Mucosa of gallbladder (tissue), 1 donor: ENCODE measurements at regions not wholly inside any gene's neighbourhood (a gene's known extent, or its start where the extent isn't known, plus 50 kb on each side); places are given as distances from the start of the nearest gene placed in this dataset.
"Not testable (repeated sequence)": the region's sequence is repeated elsewhere in the genome, so short reads cannot be mapped to it uniquely, and the experiment has no call there.

ENCODE experiments used
- DNase-seq: peaks from one replicate; pipeline ENCODE4 v3.0.0-alpha.2; 2020; ENCODE audit warnings: low spot score
- donor health status: DM: no; HTN: no; CAD: no.

DNA sequence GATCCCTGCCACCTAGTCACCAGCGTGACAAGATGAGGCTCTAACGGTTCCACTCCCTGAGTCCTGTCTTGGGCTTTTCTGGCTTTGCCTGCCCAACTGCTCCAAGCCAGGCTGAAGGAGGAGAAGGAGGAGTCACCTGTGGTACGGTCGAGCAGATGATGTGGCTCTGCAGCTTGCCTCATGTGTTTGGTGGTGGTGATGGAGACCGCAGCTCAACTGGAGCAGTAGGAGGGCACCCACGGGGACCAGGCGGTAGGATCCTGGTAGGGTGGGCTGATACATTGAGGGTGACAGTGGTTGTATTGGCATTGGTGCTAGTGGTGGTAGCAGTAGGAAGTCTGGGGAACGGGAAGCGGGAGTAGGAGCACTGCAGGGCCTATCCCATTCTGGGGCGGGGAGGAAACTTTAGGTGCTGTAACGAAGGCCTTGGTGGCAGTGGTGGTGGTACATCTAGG, 202.8 kb upstream of the WSB1 start:
- no peak for DNase-seq

DNA sequence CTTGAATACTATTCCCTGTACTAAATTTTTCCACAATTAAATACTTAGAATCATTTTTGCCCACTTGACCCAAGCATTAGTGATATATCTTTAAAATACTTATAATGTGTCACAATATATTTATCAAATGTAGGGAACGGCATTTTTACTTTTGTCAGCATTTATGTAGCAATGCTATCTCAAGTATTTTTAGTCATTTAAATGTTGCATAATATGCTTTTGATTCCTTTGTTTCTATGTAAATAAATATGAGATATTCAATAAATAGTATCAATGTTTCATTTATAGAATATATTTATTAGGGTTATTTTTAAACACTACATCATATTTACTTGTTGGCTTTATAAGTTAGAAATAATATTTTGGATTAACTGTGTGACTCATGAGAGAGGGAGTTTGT, 199.7 kb upstream of the WSB1 start:
- DNase-seq, result not testable (repeated sequence)

GRCh38 chr17:27095821-27096220, 198.1 kb upstream of the WSB1 start:
- DNase-seq, result not testable (repeated sequence)

- DNase-seq, result not testable (repeated sequence)
These were observed 194.6 kb upstream of the WSB1 start for GRCh38 chr17:27099266-27099665.

DNA sequence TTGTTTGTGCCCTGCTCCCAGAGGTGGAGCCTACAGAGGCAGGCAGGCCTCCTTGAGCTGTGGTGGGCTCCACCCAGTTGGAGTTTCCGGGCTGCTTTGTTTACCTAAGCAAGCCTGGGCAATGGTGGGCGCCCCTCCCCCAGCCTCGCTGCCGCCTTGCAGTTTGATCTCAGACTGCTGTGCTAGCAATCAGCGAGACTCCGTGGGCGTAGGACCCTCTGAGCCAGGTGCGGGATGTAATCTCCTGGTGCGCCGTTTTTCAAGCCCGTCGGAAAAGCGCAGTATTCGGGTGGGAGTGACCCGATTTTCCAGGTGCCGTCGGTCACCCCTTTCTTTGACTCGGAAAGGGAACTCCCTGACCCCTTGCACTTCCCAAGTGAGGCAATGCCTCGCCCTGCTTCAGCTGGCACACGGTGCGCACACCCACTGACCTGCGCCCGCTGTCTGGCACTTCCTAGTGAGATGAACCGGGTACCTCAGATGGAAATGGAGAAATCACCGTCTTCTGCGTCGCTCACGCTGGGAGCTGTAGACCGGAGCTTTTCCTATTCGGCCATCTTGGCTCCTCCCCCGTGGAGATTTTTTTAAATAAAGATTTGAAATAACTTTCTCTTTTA, 189.2 kb upstream of the WSB1 start:
- DNase-seq, result not testable (repeated sequence)

DNA sequence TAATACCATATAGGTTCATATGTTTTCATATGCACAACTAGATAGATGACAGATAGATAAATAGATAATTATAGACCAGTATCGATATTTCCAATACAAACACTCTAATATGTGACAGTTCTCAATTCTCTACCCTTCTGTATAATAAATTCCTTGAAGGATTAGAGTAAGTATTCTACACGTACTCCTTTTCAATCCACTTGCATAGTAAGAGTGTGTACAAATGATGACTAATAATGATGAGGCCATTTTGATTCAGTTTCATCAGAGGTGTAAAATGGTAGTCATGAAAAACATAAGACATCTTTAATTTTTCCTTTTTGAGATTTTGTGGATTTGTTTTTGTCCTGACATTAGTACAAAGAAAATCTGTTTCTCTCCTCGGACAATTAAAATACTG, 188.3 kb upstream of the WSB1 start:
- no peak for DNase-seq

- DNase-seq, result no peak
These were observed 187.4 kb upstream of the WSB1 start for GRCh38 chr17:27106347-27106981.

- no peak for DNase-seq
These were observed 186.9 kb upstream of the WSB1 start for GRCh38 chr17:27106982-27107360.

DNA sequence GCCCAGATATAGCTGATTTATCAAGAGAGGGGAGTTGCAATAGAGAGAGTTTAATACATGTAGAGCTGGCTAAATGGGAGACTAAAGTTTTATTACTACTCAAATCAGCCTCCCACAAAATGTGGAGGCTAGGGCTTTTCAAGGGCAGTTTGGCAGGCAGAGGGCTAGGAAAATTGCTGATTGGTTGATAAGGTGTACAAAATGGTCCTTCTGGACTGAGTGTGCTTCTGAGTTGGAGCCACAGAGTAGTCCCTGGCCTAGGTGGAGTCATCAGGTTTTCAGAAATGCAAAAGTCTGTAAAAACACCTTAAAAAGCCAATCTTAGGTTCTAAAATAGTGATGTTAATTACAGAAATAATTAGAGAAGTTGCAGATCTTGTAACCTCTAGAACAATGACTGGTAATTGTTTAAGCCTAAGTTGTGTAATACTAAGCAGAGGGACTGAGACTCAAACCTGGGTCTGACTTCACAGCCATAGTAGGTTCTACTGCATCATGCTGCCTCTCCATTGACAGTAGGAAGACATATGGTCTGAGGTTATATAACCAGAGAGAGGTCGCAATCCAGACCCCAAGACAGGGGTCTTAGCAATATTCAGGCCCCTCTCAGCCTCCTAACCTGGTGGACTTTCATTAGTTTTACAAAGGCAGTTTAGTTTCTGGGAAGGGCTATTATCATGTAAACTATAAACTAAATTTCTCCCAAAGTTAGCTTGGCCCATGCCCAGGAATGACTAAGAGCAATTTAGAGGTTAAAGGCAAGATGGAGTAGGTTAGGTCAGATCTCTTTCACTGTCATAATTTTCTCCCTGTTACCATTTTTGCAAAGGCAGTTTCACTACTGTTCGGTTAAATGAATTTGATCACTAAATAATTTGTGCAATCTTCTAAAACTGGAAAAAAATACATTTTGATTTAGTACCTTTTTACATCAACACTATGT, 186.3 kb upstream of the WSB1 start:
- not testable (repeated sequence) for DNase-seq

- no peak for DNase-seq
These were observed 184.6 kb upstream of the WSB1 start for GRCh38 chr17:27109346-27109745.

- DNase-seq, result no peak
These were observed 140.9 kb upstream of the WSB1 start for GRCh38 chr17:27153005-27153404.

- DNase-seq, result no peak
These were observed 138.0 kb upstream of the WSB1 start for GRCh38 chr17:27155866-27156265.

GRCh38 chr17:27157297-27157696, 136.6 kb upstream of the WSB1 start:
- no peak for DNase-seq

- DNase-seq, result no peak
These were observed 136.0 kb upstream of the WSB1 start for GRCh38 chr17:27157898-27158297.

GRCh38 chr17:27158382-27158781, 135.5 kb upstream of the WSB1 start:
- DNase-seq, result no peak

DNA sequence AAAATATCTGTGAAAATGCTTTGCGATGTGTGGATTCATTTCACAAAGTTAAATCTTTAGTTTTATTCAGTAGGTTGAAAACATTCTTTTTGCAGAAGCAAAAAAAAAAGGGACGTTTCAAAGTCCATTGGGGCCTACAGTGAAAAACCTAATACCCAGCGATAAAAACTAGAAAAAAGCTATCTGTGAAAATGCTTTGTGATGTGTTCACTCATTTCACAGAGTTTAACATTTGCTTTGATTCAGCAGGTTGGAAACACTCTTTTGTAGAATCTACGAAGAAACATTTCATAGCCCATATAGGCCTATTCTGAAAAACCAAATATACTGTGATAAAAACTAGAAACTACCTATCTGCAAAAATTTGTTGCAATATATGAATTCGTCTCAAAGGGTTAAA, 113.6 kb upstream of the WSB1 start:
- DNase-seq, result no peak

- not testable (repeated sequence) for DNase-seq
These were observed 112.5 kb upstream of the WSB1 start for GRCh38 chr17:27181379-27181925.

- DNase-seq, result no peak
These were observed 112.0 kb upstream of the WSB1 start for GRCh38 chr17:27181935-27182334.

DNA sequence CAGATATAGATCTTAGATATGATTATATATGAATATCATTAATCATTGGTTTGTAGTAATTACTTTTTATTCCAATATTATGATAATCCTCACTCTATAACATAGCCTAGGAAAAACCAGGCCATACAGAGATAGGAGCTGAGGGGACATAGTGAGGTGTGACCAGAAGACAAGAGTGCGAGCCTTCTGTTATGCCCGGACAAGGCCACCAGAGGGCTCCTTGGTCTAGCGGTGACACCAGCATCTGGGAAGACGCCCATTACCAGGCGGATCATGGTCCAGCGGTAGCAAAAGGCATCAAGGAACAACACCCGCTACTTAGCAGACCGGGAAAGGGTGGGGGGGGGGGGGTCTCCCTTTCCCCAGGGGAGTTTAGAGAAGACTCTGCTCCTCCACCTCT, 96.4 kb upstream of the WSB1 start:
- DNase-seq, result peak; percentile 45

DNA sequence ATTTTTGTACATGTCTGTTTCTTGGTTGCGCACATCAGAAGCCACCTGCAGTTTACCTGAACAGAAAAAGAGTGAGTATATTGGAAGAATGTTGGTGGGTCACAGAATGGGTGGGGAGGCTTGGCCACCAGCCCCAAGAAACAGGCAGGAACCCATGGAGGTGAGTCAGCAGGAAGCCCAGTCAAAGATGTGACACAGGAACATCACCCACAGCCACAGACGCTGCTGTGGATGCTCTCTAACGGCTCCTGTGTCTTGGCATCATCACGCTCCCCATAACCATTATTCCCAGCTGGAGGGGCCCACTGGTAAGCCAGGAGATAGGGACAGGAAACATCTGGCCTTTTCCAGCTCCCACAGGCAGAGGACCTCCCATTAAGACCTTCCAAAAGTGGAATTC, 94.0 kb upstream of the WSB1 start:
- no peak for DNase-seq

- DNase-seq, result no peak
These were observed 93.4 kb upstream of the WSB1 start for GRCh38 chr17:27200476-27200875.

GRCh38 chr17:27203241-27203640, 90.7 kb upstream of the WSB1 start:
- DNase-seq, result no peak
